ENCODE measurements at regions not wholly inside any gene's neighbourhood (a gene's known extent, or its start where the extent isn't known, plus 50 kb on each side); places are given as distances from the start of the nearest gene placed in this dataset.

DNA sequence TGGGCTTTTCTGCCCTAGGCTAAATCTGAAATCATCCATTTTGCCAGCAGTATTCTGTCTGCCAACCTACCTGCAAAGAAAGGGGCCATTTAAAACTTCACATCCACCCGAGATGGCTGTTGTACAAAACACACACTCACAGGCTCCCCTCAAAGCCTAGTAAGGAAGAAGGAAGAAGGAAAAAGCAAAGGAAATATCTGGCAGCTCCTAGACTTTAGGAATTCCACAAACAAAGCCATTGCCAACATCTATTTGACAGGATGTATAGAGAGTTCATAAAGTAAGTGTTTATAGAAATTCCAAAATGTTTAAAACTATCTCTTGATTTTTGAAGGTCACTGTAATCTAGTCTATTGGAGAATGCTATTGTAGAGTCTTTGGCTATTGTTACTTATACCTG, 91.9 kb upstream of the THBS1 start:
- Histone ChIP-seq H3K4me3 (ENCODE audit: low read length) (no peak overlapping the region), H3K9me2 (ENCODE audit: insufficient read depth, low read length) (no peaks in the 10 kb centered on the region), H3K27me3 (ENCODE audit: insufficient read depth, low read depth, low read length) (no peaks in the 10 kb centered on the region), H3K36me3 (ENCODE audit: insufficient read depth, low read length) (no peaks in the 10 kb centered on the region), H3K9me3 (ENCODE audit: low read length) (no peaks in the 10 kb centered on the region), H3K4me2 (ENCODE audit: low read length) (no peak overlapping the region), H3K79me2 (replicated peaks; ENCODE audit: insufficient read depth, low read length) (no peaks in the 10 kb centered on the region), H4K20me1 (ENCODE audit: insufficient read depth) (no peaks in the 10 kb centered on the region), H3F3A (ENCODE audit: insufficient read depth, low read length, poor library complexity, severe bottlenecking) (no peaks in the 10 kb centered on the region), H3K27ac (ENCODE audit: low read length) (no peak overlapping the region), H3K9ac (ENCODE audit: low read length) (no peak overlapping the region), H2AFZ (ENCODE audit: low read depth, low read length) (no peak overlapping the region)
- TF ChIP-seq RAD21 (conservative IDR thresholded peaks at IDR 0.05): no peak
- no peak for TF ChIP-seq EZH2 (IDR thresholded peaks at IDR 0.05; ENCODE audit: borderline replicate concordance, insufficient read depth, low read length, poor library complexity, severe bottlenecking)
- TF ChIP-seq, protein P1, sequence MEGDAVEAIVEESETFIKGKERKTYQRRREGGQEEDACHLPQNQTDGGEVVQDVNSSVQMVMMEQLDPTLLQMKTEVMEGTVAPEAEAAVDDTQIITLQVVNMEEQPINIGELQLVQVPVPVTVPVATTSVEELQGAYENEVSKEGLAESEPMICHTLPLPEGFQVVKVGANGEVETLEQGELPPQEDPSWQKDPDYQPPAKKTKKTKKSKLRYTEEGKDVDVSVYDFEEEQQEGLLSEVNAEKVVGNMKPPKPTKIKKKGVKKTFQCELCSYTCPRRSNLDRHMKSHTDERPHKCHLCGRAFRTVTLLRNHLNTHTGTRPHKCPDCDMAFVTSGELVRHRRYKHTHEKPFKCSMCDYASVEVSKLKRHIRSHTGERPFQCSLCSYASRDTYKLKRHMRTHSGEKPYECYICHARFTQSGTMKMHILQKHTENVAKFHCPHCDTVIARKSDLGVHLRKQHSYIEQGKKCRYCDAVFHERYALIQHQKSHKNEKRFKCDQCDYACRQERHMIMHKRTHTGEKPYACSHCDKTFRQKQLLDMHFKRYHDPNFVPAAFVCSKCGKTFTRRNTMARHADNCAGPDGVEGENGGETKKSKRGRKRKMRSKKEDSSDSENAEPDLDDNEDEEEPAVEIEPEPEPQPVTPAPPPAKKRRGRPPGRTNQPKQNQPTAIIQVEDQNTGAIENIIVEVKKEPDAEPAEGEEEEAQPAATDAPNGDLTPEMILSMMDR (IDR thresholded peaks at IDR 0.05; ENCODE audit: poor library complexity, severe bottlenecking): no peak
- TF ChIP-seq, protein P2, sequence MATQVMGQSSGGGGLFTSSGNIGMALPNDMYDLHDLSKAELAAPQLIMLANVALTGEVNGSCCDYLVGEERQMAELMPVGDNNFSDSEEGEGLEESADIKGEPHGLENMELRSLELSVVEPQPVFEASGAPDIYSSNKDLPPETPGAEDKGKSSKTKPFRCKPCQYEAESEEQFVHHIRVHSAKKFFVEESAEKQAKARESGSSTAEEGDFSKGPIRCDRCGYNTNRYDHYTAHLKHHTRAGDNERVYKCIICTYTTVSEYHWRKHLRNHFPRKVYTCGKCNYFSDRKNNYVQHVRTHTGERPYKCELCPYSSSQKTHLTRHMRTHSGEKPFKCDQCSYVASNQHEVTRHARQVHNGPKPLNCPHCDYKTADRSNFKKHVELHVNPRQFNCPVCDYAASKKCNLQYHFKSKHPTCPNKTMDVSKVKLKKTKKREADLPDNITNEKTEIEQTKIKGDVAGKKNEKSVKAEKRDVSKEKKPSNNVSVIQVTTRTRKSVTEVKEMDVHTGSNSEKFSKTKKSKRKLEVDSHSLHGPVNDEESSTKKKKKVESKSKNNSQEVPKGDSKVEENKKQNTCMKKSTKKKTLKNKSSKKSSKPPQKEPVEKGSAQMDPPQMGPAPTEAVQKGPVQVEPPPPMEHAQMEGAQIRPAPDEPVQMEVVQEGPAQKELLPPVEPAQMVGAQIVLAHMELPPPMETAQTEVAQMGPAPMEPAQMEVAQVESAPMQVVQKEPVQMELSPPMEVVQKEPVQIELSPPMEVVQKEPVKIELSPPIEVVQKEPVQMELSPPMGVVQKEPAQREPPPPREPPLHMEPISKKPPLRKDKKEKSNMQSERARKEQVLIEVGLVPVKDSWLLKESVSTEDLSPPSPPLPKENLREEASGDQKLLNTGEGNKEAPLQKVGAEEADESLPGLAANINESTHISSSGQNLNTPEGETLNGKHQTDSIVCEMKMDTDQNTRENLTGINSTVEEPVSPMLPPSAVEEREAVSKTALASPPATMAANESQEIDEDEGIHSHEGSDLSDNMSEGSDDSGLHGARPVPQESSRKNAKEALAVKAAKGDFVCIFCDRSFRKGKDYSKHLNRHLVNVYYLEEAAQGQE (IDR thresholded peaks at IDR 0.05; ENCODE audit: borderline replicate concordance): no peak
- no peak for TF ChIP-seq POLR2AphosphoS5 (IDR thresholded peaks at IDR 0.05)
- TF ChIP-seq MXI1 (conservative IDR thresholded peaks at IDR 0.05; ENCODE audit: poor library complexity, severe bottlenecking): no peak
- no peak for TF ChIP-seq SMC3 (conservative IDR thresholded peaks at IDR 0.05; ENCODE audit: poor library complexity)
- TF ChIP-seq EP300 (conservative IDR thresholded peaks at IDR 0.05; ENCODE audit: poor library complexity, severe bottlenecking): no peak
- no peak for TF ChIP-seq TAF1 (IDR thresholded peaks at IDR 0.05; ENCODE audit: low read depth)

DNA sequence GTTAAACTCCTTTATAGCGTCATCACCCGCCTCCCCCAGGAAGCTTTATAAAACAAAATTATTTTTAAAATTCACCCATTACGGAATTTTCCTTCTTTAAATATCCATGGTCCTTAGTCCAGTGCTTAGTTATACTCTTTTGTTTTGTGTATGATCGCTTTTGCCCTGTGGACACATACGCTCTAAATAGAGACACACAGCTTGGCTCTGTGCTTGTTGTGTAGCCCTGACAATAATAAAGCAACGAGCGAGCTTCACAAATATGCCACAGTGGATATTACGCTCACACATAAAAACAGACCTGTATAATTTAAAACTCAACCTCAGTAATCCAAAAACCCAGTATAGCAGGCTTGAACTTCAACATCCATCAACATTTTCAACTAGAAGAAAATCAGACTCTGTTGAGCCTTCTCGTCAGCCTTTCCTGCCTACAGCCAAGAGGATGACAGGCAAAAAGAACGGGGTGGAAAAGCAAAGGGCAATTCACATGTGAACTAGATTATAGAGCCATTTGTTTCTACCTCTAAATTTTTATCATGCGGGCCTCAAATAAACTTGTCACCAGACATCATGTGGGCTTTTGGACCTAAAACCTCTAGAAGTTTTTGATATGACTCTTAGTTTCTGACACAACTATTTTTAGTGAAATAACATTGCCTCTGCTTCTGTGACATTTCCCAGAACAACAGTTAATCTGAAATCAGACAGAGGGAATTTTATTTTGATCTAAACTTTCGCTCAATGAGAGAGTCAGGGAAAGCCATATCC, 89.6 kb upstream of the THBS1 start:
- Histone ChIP-seq H3K4me2 (ENCODE audit: low read length) (no peak overlapping the region), H3K79me2 (replicated peaks; ENCODE audit: insufficient read depth, low read length) (no peaks in the 10 kb centered on the region), H2AFZ (ENCODE audit: low read depth, low read length) (no peak overlapping the region)

More for the DNA sequence above, 89.6 kb upstream of the THBS1 start:
- no peaks in the 10 kb centered on the region for H3K9me2 ChIP-seq (ENCODE audit: insufficient read depth, low read length)
- TF ChIP-seq RAD21 (conservative IDR thresholded peaks at IDR 0.05) (no peak), POLR2AphosphoS5 (IDR thresholded peaks at IDR 0.05) (no peak), SMC3 (conservative IDR thresholded peaks at IDR 0.05; ENCODE audit: poor library complexity) (no peak), EP300 (conservative IDR thresholded peaks at IDR 0.05; ENCODE audit: poor library complexity, severe bottlenecking) (no peak), TAF1 (IDR thresholded peaks at IDR 0.05; ENCODE audit: low read depth) (no peak)
- TF ChIP-seq, protein P1 (IDR thresholded peaks at IDR 0.05; ENCODE audit: poor library complexity, severe bottlenecking): no peak
- TF ChIP-seq, protein P2 (IDR thresholded peaks at IDR 0.05; ENCODE audit: borderline replicate concordance): no peak
- H3F3A ChIP-seq (ENCODE audit: insufficient read depth, low read length, poor library complexity, severe bottlenecking): no peaks in the 10 kb centered on the region
- H3K36me3 ChIP-seq (ENCODE audit: insufficient read depth, low read length): no peaks in the 10 kb centered on the region
- H3K4me3 ChIP-seq (ENCODE audit: low read length): no peak overlapping the region
- no peaks in the 10 kb centered on the region for H4K20me1 ChIP-seq (ENCODE audit: insufficient read depth)
- H3K9me3 ChIP-seq (ENCODE audit: low read length): no peaks in the 10 kb centered on the region
- no peak overlapping the region for H3K27ac ChIP-seq (ENCODE audit: low read length)
- H3K9ac ChIP-seq (ENCODE audit: low read length): no peak overlapping the region
- H3K27me3 ChIP-seq (ENCODE audit: insufficient read depth, low read depth, low read length): no peaks in the 10 kb centered on the region
